Nucleus accumbens (tissue), 56 donors: ENCODE measurements at regions not wholly inside any gene's neighbourhood (a gene's known extent, or its start where the extent isn't known, plus 50 kb on each side); places are given as distances from the start of the nearest gene placed in this dataset.

ENCODE experiments used
- DNase-seq, 56 donors: peaks; one replicate each; lab custom pipeline; 2025; lab: John Stamatoyannopoulos, UW

- no peak for DNase-seq
These were observed 84.6 kb downstream of the MATN1 start for GRCh38 chr1:30638811-30639210.

GRCh38 chr1:30638086-30638485 is 85.3 kb downstream of the MATN1 start:
- no peak for DNase-seq

GRCh38 chr1:30637183-30637980 is 86.0 kb downstream of the MATN1 start:
- DNase-seq = peak in 2 of 56 donors; percentile 3 to 11

GRCh38 chr1:30636621-30637020 is 86.8 kb downstream of the MATN1 start:
- DNase-seq = no peak

- peak in 1 of 56 donors; percentile 3 for DNase-seq
These were observed 87.9 kb downstream of the MATN1 start for GRCh38 chr1:30635391-30635975.

- no peak for DNase-seq
These were observed 88.9 kb downstream of the MATN1 start for GRCh38 chr1:30634507-30634906.

- DNase-seq = no peak
These were observed 90.1 kb downstream of the MATN1 start for GRCh38 chr1:30633294-30633693.

- DNase-seq = no peak
These were observed 90.9 kb downstream of the MATN1 start for GRCh38 chr1:30632481-30632880.

GRCh38 chr1:30631700-30632099 is 91.7 kb downstream of the MATN1 start:
- no peak for DNase-seq

GRCh38 chr1:30629501-30629900 is 93.9 kb downstream of the MATN1 start:
- DNase-seq = no peak

- no peak for DNase-seq
These were observed 95.4 kb downstream of the MATN1 start for GRCh38 chr1:30627994-30628393.

- no peak for DNase-seq
These were observed 96.2 kb downstream of the MATN1 start for GRCh38 chr1:30627206-30627605.

GRCh38 chr1:30623431-30623830 is 100.0 kb downstream of the MATN1 start:
- no peak for DNase-seq

GRCh38 chr1:30619619-30620018 is 103.8 kb downstream of the MATN1 start:
- no peak for DNase-seq

- DNase-seq = no peak
These were observed 105.0 kb downstream of the MATN1 start for GRCh38 chr1:30618335-30618747.

- no peak for DNase-seq
These were observed 106.6 kb downstream of the MATN1 start for GRCh38 chr1:30616759-30617158.

- DNase-seq = no peak
These were observed 107.4 kb downstream of the MATN1 start for GRCh38 chr1:30615816-30616590.

- no peak for DNase-seq
These were observed 108.1 kb downstream of the MATN1 start for GRCh38 chr1:30615076-30615795.

- DNase-seq = no peak
These were observed 110.2 kb downstream of the MATN1 start for GRCh38 chr1:30613188-30613587.

- DNase-seq = no peak
These were observed 110.8 kb downstream of the MATN1 start for GRCh38 chr1:30612536-30613065.
